ENCODE measurements at regions not wholly inside any gene's neighbourhood (a gene's known extent, or its start where the extent isn't known, plus 50 kb on each side); places are given as distances from the start of the nearest gene placed in this dataset.

GRCh38 chr2:185433824-185434223 lies 304.8 kb upstream of the FSIP2 start:
- TF ChIP-seq POLR2A (IDR thresholded peaks at IDR 0.05; ENCODE audit: low read depth, low read length): no peak
- no peak for TF ChIP-seq POLR2AphosphoS5 (IDR thresholded peaks at IDR 0.05; ENCODE audit: insufficient read depth, low read depth, low read length)
- TF ChIP-seq, protein P1, sequence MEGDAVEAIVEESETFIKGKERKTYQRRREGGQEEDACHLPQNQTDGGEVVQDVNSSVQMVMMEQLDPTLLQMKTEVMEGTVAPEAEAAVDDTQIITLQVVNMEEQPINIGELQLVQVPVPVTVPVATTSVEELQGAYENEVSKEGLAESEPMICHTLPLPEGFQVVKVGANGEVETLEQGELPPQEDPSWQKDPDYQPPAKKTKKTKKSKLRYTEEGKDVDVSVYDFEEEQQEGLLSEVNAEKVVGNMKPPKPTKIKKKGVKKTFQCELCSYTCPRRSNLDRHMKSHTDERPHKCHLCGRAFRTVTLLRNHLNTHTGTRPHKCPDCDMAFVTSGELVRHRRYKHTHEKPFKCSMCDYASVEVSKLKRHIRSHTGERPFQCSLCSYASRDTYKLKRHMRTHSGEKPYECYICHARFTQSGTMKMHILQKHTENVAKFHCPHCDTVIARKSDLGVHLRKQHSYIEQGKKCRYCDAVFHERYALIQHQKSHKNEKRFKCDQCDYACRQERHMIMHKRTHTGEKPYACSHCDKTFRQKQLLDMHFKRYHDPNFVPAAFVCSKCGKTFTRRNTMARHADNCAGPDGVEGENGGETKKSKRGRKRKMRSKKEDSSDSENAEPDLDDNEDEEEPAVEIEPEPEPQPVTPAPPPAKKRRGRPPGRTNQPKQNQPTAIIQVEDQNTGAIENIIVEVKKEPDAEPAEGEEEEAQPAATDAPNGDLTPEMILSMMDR (IDR thresholded peaks at IDR 0.05; ENCODE audit: extremely low read depth in 1 of 2, insufficient read depth in 1 of 2, low read depth in 1 of 2, low read length in 2 of 2): no peak
- TF ChIP-seq FOS (IDR thresholded peaks at IDR 0.05; ENCODE audit: borderline replicate concordance, insufficient read depth, low read length): no peak
- no peak for TF ChIP-seq JUN (IDR thresholded peaks at IDR 0.05; ENCODE audit: borderline replicate concordance, insufficient read depth, insufficient read length, low read depth)
- TF ChIP-seq EZH2 (IDR thresholded peaks at IDR 0.05; ENCODE audit: borderline replicate concordance, low read depth, low read length, severe bottlenecking): no peak
- no peak for TF ChIP-seq MAX (IDR thresholded peaks at IDR 0.05; ENCODE audit: insufficient read depth, insufficient read length)
- TF ChIP-seq MYC (IDR thresholded peaks at IDR 0.05; ENCODE audit: low read depth, low read length): no peak

Data from endothelial cell of umbilical vein (primary cell).